Upper lobe of left lung (tissue), 4 donors: ENCODE measurements at regions not wholly inside any gene's neighbourhood (a gene's known extent, or its start where the extent isn't known, plus 50 kb on each side); places are given as distances from the start of the nearest gene placed in this dataset.

ENCODE experiments used
- CTCF ChIP-seq, 6 experiments: fragments of 450-650 bp in 4 of 6; fragments of 200-600 bp in 2 of 6; sonication (generic) in 2 of 6; IDR thresholded peaks; one replicate each; pipeline ENCODE4 v1.5.1; 2016 to 2019; ENCODE audit warnings: antibody characterized with exemption in 6 of 6
- EP300 ChIP-seq, 4 donors: sonication (generic); formaldehyde crosslinking; IDR thresholded peaks; one replicate each; pipeline ENCODE4 v1.5.1; 2017; ENCODE audit warnings: antibody characterized with exemption in 4 of 4, control low read depth in 2 of 4
- POLR2A ChIP-seq, 4 donors: fragments of 450-650 bp; IDR thresholded peaks; one replicate each; pipeline ENCODE4 v1.5.1; 2016 to 2017; ENCODE audit warnings: antibody characterized with exemption in 4 of 4, mild to moderate bottlenecking in 2 of 4

DNA sequence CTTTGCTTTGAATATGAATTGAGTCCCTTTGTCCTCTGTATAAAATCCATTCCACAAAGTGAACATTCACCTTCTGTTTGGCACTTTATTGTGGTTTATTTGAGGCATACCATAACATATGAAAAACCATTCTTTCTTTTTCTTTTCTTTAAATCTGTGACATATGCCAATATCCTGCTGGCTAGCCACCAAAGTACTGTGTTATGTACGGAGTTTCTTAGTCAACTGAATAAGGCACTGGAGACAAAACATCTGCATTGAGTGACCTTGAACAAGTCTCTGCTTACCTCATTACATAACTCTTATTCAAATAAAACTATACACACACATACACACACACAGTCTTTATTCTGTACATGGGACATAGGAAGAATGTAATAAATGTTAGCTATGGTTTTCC, 872.8 kb downstream of the C4orf33 start:
- no peak for TF ChIP-seq CTCF (IDR thresholded peaks at IDR 0.05)
- no peak for TF ChIP-seq EP300 (IDR thresholded peaks at IDR 0.05)
- no peak for TF ChIP-seq POLR2A (IDR thresholded peaks at IDR 0.05)
